A549 (cell line): ENCODE measurements at regions not wholly inside any gene's neighbourhood (a gene's known extent, or its start where the extent isn't known, plus 50 kb on each side); places are given as distances from the start of the nearest gene placed in this dataset.

Experiments used
- ATAC-seq, 2 experiments: fragments of 200-7000 bp in 1 of 2; fragments of >200 bp in 1 of 2; cut with Nextera tagmentation in 1 of 2; cut with Tn5 transposase in 1 of 2; 3 replicates each; pipeline versions ENCODE4 v1.8.0 to v1.9.1; 2018 to 2020; ENCODE audit warnings: mild to moderate bottlenecking in 1 of 2, moderate library complexity in 1 of 2
- CTCF ChIA-PET: fragments of 300-600 bp; sonication (Branson Sonifier 250); formaldehyde crosslinking; extraction: SDS; loops from one replicate; lab custom pipeline; 2021; ENCODE audit warnings: antibody characterized with exemption, inconsistent platforms; lab: Yijun Ruan, JAX
- POLR2A ChIA-PET: fragments of 350-600 bp; formaldehyde crosslinking; extraction: SDS; loops from one replicate; lab custom pipeline; 2021; ENCODE audit warnings: antibody characterized with exemption, inconsistent platforms; lab: Yijun Ruan, JAX
- DNase-seq, 2 experiments: peaks; one replicate each; pipeline versions ENCODE4 v3.0.0 to v3.0.0-alpha.2; 2011 to 2016; ENCODE audit warnings: low read depth in 1 of 2, low spot score in 1 of 2
- FAIRE-seq: peaks from 2 replicates; lab custom pipeline; 2011; peaks lifted over from hg19 to GRCh38; lab: Jason Lieb, UNC
- H3K27ac ChIP-seq, 2 experiments: fragments of >200 bp; sonication (Bioruptor Twin); formaldehyde crosslinking; 3 replicates each; pipeline ENCODE4 v1.5.1; 2016 to 2017
- H3K4me1 ChIP-seq: fragments of >200 bp; sonication (Bioruptor Twin); formaldehyde crosslinking; 3 replicates; pipeline ENCODE4 v1.6.1; 2016
- H3K4me2 ChIP-seq: fragments of >200 bp; sonication (Bioruptor Twin); formaldehyde crosslinking; 3 replicates; pipeline ENCODE4 v1.6.1; 2016
- H3K4me3 ChIP-seq: fragments of >200 bp; sonication (Bioruptor Twin); formaldehyde crosslinking; 3 replicates; pipeline ENCODE4 v1.5.1; 2016
- H3K9me3 ChIP-seq: fragments of >200 bp; sonication (Bioruptor Twin); formaldehyde crosslinking; 3 replicates; pipeline ENCODE4 v1.6.1; 2016
- BCL3 ChIP-seq: fragments of >200 bp; sonication (Bioruptor Twin); formaldehyde crosslinking; IDR thresholded peaks from 3 replicates; pipeline ENCODE4 v1.6.1; 2016
- CBX2 ChIP-seq: fragments of 200-600 bp; sonication (generic); IDR thresholded peaks from 2 replicates; pipeline ENCODE4 v1.6.1; 2016; ENCODE audit warnings: low read depth, mild to moderate bottlenecking, borderline replicate concordance
- CBX8 ChIP-seq: fragments of 200-600 bp; sonication (generic); IDR thresholded peaks from 2 replicates; pipeline ENCODE4 v1.6.1; 2016
- CHD4 ChIP-seq: fragments of 200-600 bp; sonication (generic); IDR thresholded peaks from 2 replicates; pipeline ENCODE4 v1.6.1; 2016; ENCODE audit warnings: antibody characterized with exemption, mild to moderate bottlenecking, borderline replicate concordance
- CTCF ChIP-seq: fragments of >200 bp; sonication (Bioruptor Twin); formaldehyde crosslinking; IDR thresholded peaks from 3 replicates; pipeline ENCODE4 v1.5.1; 2016
- E2F6 ChIP-seq: IDR thresholded peaks from 2 replicates; pipeline ENCODE4 v1.6.1; 2012; ENCODE audit warnings: low read depth, borderline replicate concordance
- EHF ChIP-seq: fragments of 250-450 bp; sonication (Bioruptor Pico); IDR thresholded peaks from 2 replicates; pipeline ENCODE4 v1.5.0; 2020; ENCODE audit warnings: mild to moderate bottlenecking
- EP300 ChIP-seq, 2 experiments: fragments of >200 bp; sonication (Bioruptor Twin); formaldehyde crosslinking; IDR thresholded peaks; 2 replicates in 1 of 2; 3 replicates in 1 of 2; pipeline ENCODE4 v1.6.1; 2016 to 2017
- FOSB ChIP-seq: fragments of 250-450 bp; sonication (Bioruptor Pico); IDR thresholded peaks from 2 replicates; pipeline ENCODE4 v1.5.0; 2020; ENCODE audit warnings: mild to moderate bottlenecking, moderate library complexity
- HDAC2 ChIP-seq: fragments of 200-600 bp; sonication (generic); IDR thresholded peaks from 2 replicates; pipeline ENCODE4 v1.6.1; 2016
- HOXA7 ChIP-seq: fragments of 250-450 bp; sonication (Bioruptor Pico); IDR thresholded peaks from 2 replicates; pipeline ENCODE4 v1.5.0; 2020; ENCODE audit warnings: mild to moderate bottlenecking, moderate library complexity
- HOXB5 ChIP-seq: fragments of 250-450 bp; sonication (Bioruptor Pico); IDR thresholded peaks from 2 replicates; pipeline ENCODE4 v1.5.0; 2020; ENCODE audit warnings: mild to moderate bottlenecking, moderate library complexity
- JUN ChIP-seq, 2 experiments: fragments of >200 bp; sonication (Bioruptor Twin); formaldehyde crosslinking; IDR thresholded peaks; 2 replicates in 1 of 2; 3 replicates in 1 of 2; pipeline ENCODE4 v1.6.1; 2016 to 2017
- JUNB ChIP-seq: fragments of >200 bp; sonication (Bioruptor Twin); formaldehyde crosslinking; IDR thresholded peaks from 2 replicates; pipeline ENCODE4 v1.6.1; 2016
- KDM1A ChIP-seq: fragments of 200-600 bp; sonication (generic); IDR thresholded peaks from 2 replicates; pipeline ENCODE4 v1.6.1; 2016; ENCODE audit warnings: low read depth, mild to moderate bottlenecking
- KDM5A ChIP-seq: fragments of 200-600 bp; sonication (generic); IDR thresholded peaks from 2 replicates; pipeline ENCODE4 v1.6.1; 2016; ENCODE audit warnings: antibody characterized with exemption, mild to moderate bottlenecking
- MYC ChIP-seq: IDR thresholded peaks from 2 replicates; pipeline ENCODE4 v1.6.1; 2012; ENCODE audit warnings: mild to moderate bottlenecking, inconsistent platforms, low read length, improper control_type of control experiment, borderline replicate concordance
- NR3C1 ChIP-seq: fragments of >200 bp; sonication (Bioruptor Twin); formaldehyde crosslinking; IDR thresholded peaks from 3 replicates; pipeline ENCODE4 v1.6.1; 2017
- PHF8 ChIP-seq: fragments of 200-600 bp; sonication (generic); IDR thresholded peaks from 2 replicates; pipeline ENCODE4 v1.6.1; 2016; ENCODE audit warnings: low read depth, mild to moderate bottlenecking, antibody characterized with exemption, moderate library complexity, borderline replicate concordance
- POLR2A ChIP-seq: IDR thresholded peaks from 2 replicates; pipeline ENCODE4 v1.6.1; 2012; ENCODE audit warnings: mild to moderate bottlenecking, low read length
- RAD21 ChIP-seq, 2 experiments: fragments of >200 bp in 1 of 2; sonication (Bioruptor Twin) in 1 of 2; formaldehyde crosslinking in 1 of 2; IDR thresholded peaks in 1 of 2; conservative IDR thresholded peaks in 1 of 2; 2 replicates in 1 of 2; 3 replicates in 1 of 2; pipeline ENCODE4 v1.6.1; 2012 to 2018; ENCODE audit warnings: inconsistent platforms in 1 of 2
- RARB ChIP-seq: fragments of 250-450 bp; sonication (Bioruptor Pico); IDR thresholded peaks from 2 replicates; pipeline ENCODE4 v1.8.0; 2021; ENCODE audit warnings: mild to moderate bottlenecking, moderate library complexity
- REST ChIP-seq: fragments of 200-600 bp; sonication (generic); IDR thresholded peaks from 2 replicates; pipeline ENCODE4 v1.6.1; 2016; ENCODE audit warnings: antibody characterized with exemption, mild to moderate bottlenecking, moderate library complexity
- SMC3 ChIP-seq: fragments of >200 bp; sonication (Bioruptor Twin); formaldehyde crosslinking; IDR thresholded peaks from 3 replicates; pipeline ENCODE4 v1.6.1; 2018; ENCODE audit warnings: inconsistent platforms
- ZC3H11A ChIP-seq: fragments of 450-650 bp; IDR thresholded peaks from 2 replicates; pipeline ENCODE4 v1.6.1; 2014; ENCODE audit warnings: antibody characterized with exemption, mild to moderate bottlenecking
- WGBS: methylation state at CpG from one replicate; pipeline ENCODE4 v1.1.6; 2017; ENCODE audit errors: missing lambda C conversion rate; 5-methylcytosine and 5-hydroxymethylcytosine counted together

GRCh38 chr13:58666331-58666730 is 1034.8 kb downstream of the PCDH17 start:
- no peaks in the 10 kb centered on the region for H3K4me1 ChIP-seq
- no peak for ATAC-seq
- FAIRE-seq: no peak
- no peak overlapping the region for H3K4me3 ChIP-seq
- no peak overlapping the region for H3K27ac ChIP-seq
- H3K4me2 ChIP-seq: no peak overlapping the region
- DNase-seq: no peak
- no peaks in the 10 kb centered on the region for H3K9me3 ChIP-seq
- CTCF ChIA-PET: no interaction called here
- WGBS: 0% methylated on average over 1 of the region's 1 CpG
- TF ChIP-seq POLR2A: no peak
- TF ChIP-seq CHD4: no peak
- no peak for TF ChIP-seq ZC3H11A
- TF ChIP-seq RARB (CRISPR knock-in tag): no peak
- no peak for TF ChIP-seq EHF (CRISPR knock-in tag)
- no peak for TF ChIP-seq HDAC2
- no peak for TF ChIP-seq EP300 (IDR thresholded peaks at IDR 0.05)
- TF ChIP-seq JUN (IDR thresholded peaks at IDR 0.05): no peak
- TF ChIP-seq PHF8: no peak
- no peak for TF ChIP-seq CBX2
- TF ChIP-seq CBX8: no peak
- TF ChIP-seq NR3C1: no peak
- no peak for TF ChIP-seq REST
- TF ChIP-seq CTCF: no peak
- no peak for TF ChIP-seq MYC
- no peak for TF ChIP-seq KDM1A
- TF ChIP-seq KDM5A: no peak
- no peak for TF ChIP-seq E2F6
- no peak for TF ChIP-seq HOXB5
- TF ChIP-seq, all 56 proteins: peak for 0
- POLR2A ChIA-PET: no interaction called here

- Histone ChIP-seq H3K27ac (no peak overlapping the region), H3K4me1 (no peaks in the 10 kb centered on the region), H3K4me3 (no peak overlapping the region), H3K9me3 (no peaks in the 10 kb centered on the region), H3K4me2 (no peak overlapping the region)
- ATAC-seq: no peak
- WGBS: 7% methylated on average over 2 of the region's 2 CpGs
- no peak for DNase-seq
- CTCF ChIA-PET: interaction anchor here (0.6 kb wide), 1 partner anchor 15 kb away, joined by 3 read pairs; no protein-coding TSS in a partner anchor
- TF ChIP-seq BCL3 (no peak), HOXB5 (no peak), HOXA7 (CRISPR knock-in tag) (no peak), E2F6 (no peak), POLR2A (no peak), KDM5A (no peak), SMC3 (no peak), JUNB (no peak), FOSB (CRISPR knock-in tag) (no peak), RAD21 (conservative IDR thresholded peaks at IDR 0.05 in 1 of 2, IDR thresholded peaks at IDR 0.05 in 1 of 2) (no peak)
- POLR2A ChIA-PET: no interaction called here
- FAIRE-seq: no peak
Observed at GRCh38 chr13:58667096-58667495, 1035.6 kb downstream of the PCDH17 start.
